Neural progenitor cell (in vitro differentiated cells): ENCODE measurements at regions not wholly inside any gene's neighbourhood (a gene's known extent, or its start where the extent isn't known, plus 50 kb on each side); places are given as distances from the start of the nearest gene placed in this dataset.

Source experiments
- DNase-seq: peaks from one replicate; pipeline ENCODE4 v3.0.0-alpha.2; 2016; ENCODE audit warnings: low spot score
- H2AFZ ChIP-seq: fragments of 200-600 bp; sonication (generic); replicated peaks from 2 replicates; pipeline ENCODE4 v1.6.1; 2016; ENCODE audit warnings: antibody characterized with exemption
- H3F3A ChIP-seq: fragments of 200-600 bp; sonication (generic); 2 replicates; pipeline ENCODE4 v1.6.1; 2016; ENCODE audit warnings: antibody characterized with exemption, low read depth
- H3K27ac ChIP-seq: fragments of 200-600 bp; sonication (generic); 2 replicates; pipeline ENCODE4 v1.5.1; 2016; ENCODE audit warnings: mild to moderate bottlenecking
- H3K27me3 ChIP-seq: fragments of 200-600 bp; sonication (generic); 2 replicates; pipeline ENCODE4 v1.6.1; 2016; ENCODE audit warnings: mild to moderate bottlenecking, moderate library complexity
- H3K36me3 ChIP-seq: fragments of 200-600 bp; sonication (generic); 2 replicates; pipeline ENCODE4 v1.5.1; 2016
- H3K4me1 ChIP-seq: fragments of 200-600 bp; sonication (generic); 2 replicates; pipeline ENCODE4 v1.6.1; 2016; ENCODE audit warnings: mixed run types
- H3K4me2 ChIP-seq: fragments of 200-600 bp; sonication (generic); 2 replicates; pipeline ENCODE4 v1.6.1; 2016
- H3K4me3 ChIP-seq: fragments of 200-600 bp; sonication (generic); 2 replicates; pipeline ENCODE4 v1.5.1; 2016
- H3K79me2 ChIP-seq: fragments of 200-600 bp; sonication (generic); 2 replicates; pipeline ENCODE4 v1.6.1; 2016; ENCODE audit warnings: low read depth
- H3K9ac ChIP-seq: fragments of 200-600 bp; sonication (generic); 2 replicates; pipeline ENCODE4 v1.6.1; 2016
- H3K9me3 ChIP-seq: fragments of 200-600 bp; sonication (generic); 2 replicates; pipeline ENCODE4 v1.5.1; 2016; ENCODE audit warnings: low read depth
- H4K20me1 ChIP-seq: fragments of 200-600 bp; sonication (generic); 2 replicates; pipeline ENCODE4 v1.6.1; 2016; ENCODE audit warnings: low read depth
- H3K27ac Mint-ChIP-seq: 3 replicates; pipeline ENCODE4 v1.8.0; 2021; ENCODE audit warnings: mixed read lengths
- H3K27me3 Mint-ChIP-seq: 2 replicates; pipeline ENCODE4 v1.8.0; 2022; ENCODE audit warnings: low read depth, mild to moderate bottlenecking, inconsistent platforms, moderate library complexity, mixed read lengths; ENCODE audit not compliant: insufficient read depth
- H3K36me3 Mint-ChIP-seq: 3 replicates; pipeline ENCODE4 v1.8.0; 2021; ENCODE audit warnings: mixed read lengths
- H3K4me1 Mint-ChIP-seq: 3 replicates; pipeline ENCODE4 v1.8.0; 2021; ENCODE audit warnings: mixed read lengths
- H3K4me3 Mint-ChIP-seq: 3 replicates; pipeline ENCODE4 v1.8.0; 2021; ENCODE audit warnings: mild to moderate bottlenecking, moderate library complexity, mixed read lengths
- H3K9me3 Mint-ChIP-seq: 3 replicates; pipeline ENCODE4 v1.8.0; 2020; ENCODE audit warnings: mixed read lengths
- EZH2 ChIP-seq: fragments of 200-600 bp; sonication (generic); IDR thresholded peaks from 2 replicates; pipeline ENCODE4 v1.6.1; 2017; ENCODE audit warnings: antibody characterized with exemption, mild to moderate bottlenecking, moderate library complexity
- EZH2phosphoT487 ChIP-seq: fragments of 200-600 bp; sonication (generic); IDR thresholded peaks from 2 replicates; pipeline ENCODE4 v1.6.1; 2017; ENCODE audit warnings: antibody characterized with exemption
- TF ChIP-seq, protein P1 (sequence below): fragments of 200-600 bp; sonication (generic); IDR thresholded peaks from 2 replicates; pipeline ENCODE4 v1.5.1; 2017; ENCODE audit warnings: antibody characterized with exemption, mild to moderate bottlenecking

DNA sequence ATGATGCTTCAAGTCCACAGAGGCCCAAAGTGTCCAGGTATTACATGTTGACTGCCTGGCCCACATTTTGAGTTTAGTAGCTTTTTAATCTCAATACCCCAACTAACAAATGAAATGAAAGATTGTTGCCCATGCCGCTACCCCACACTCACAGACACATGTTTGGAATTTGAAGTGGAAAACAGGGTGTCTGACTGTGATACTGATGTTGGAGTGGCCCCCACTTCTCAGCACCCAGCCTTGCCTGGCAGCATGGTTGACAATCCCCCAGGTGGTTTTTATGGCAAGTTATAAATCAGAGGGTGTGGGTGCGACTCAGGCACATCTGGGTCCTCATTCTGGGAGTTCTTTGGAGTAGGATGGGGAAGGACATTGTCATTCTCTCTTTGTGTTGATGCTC is 314.7 kb upstream of the ZNF32 start:
- Mint-ChIP-seq H3K36me3 (no peaks in the 10 kb centered on the region), H3K9me3 (no peaks in the 10 kb centered on the region), H3K4me1 (no peaks in the 10 kb centered on the region), H3K4me3 (no peak overlapping the region), H3K27me3 (peaks cover 2% of the 10 kb centered on the region), H3K27ac (no peak overlapping the region)
- Histone ChIP-seq H2AFZ (no peak overlapping the region), H3K27me3 (no peaks in the 10 kb centered on the region), H3K4me1 (no peaks in the 10 kb centered on the region), H3K27ac (no peak overlapping the region), H3K79me2 (no peaks in the 10 kb centered on the region), H3K4me3 (no peak overlapping the region), H3F3A (no peaks in the 10 kb centered on the region), H3K9me3 (no peaks in the 10 kb centered on the region), H3K36me3 (no peaks in the 10 kb centered on the region), H3K4me2 (no peak overlapping the region), H4K20me1 (no peaks in the 10 kb centered on the region), H3K9ac (no peak overlapping the region)
- DNase-seq, result no peak
- TF ChIP-seq EZH2, result no peak
- no peak for TF ChIP-seq EZH2phosphoT487
- TF ChIP-seq, protein P1, sequence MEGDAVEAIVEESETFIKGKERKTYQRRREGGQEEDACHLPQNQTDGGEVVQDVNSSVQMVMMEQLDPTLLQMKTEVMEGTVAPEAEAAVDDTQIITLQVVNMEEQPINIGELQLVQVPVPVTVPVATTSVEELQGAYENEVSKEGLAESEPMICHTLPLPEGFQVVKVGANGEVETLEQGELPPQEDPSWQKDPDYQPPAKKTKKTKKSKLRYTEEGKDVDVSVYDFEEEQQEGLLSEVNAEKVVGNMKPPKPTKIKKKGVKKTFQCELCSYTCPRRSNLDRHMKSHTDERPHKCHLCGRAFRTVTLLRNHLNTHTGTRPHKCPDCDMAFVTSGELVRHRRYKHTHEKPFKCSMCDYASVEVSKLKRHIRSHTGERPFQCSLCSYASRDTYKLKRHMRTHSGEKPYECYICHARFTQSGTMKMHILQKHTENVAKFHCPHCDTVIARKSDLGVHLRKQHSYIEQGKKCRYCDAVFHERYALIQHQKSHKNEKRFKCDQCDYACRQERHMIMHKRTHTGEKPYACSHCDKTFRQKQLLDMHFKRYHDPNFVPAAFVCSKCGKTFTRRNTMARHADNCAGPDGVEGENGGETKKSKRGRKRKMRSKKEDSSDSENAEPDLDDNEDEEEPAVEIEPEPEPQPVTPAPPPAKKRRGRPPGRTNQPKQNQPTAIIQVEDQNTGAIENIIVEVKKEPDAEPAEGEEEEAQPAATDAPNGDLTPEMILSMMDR, result no peak

- H3K4me1 Mint-ChIP-seq, result no peaks in the 10 kb centered on the region
- no peaks in the 10 kb centered on the region for H3K9me3 ChIP-seq
- no peak overlapping the region for H3K27ac ChIP-seq
- no peaks in the 10 kb centered on the region for H3K9me3 Mint-ChIP-seq
- no peaks in the 10 kb centered on the region for H3K79me2 ChIP-seq
- no peaks in the 10 kb centered on the region for H3K4me1 ChIP-seq
- H3K4me2 ChIP-seq, result no peak overlapping the region
- H3K36me3 Mint-ChIP-seq, result no peaks in the 10 kb centered on the region
- no peak overlapping the region for H3K9ac ChIP-seq
- no peaks in the 10 kb centered on the region for H3F3A ChIP-seq
- H2AFZ ChIP-seq, result no peak overlapping the region
- no peaks in the 10 kb centered on the region for H3K36me3 ChIP-seq
- H4K20me1 ChIP-seq, result no peaks in the 10 kb centered on the region
- TF ChIP-seq EZH2 (no peak), EZH2phosphoT487 (no peak)
- TF ChIP-seq, protein P1, result no peak
- H3K4me3 ChIP-seq, result no peak overlapping the region
- H3K27me3 ChIP-seq, result no peaks in the 10 kb centered on the region
- H3K4me3 Mint-ChIP-seq, result no peak overlapping the region
- no peak for DNase-seq
- H3K27me3 Mint-ChIP-seq, result peaks cover 2% of the 10 kb centered on the region
- no peak overlapping the region for H3K27ac Mint-ChIP-seq
These were observed 313.9 kb upstream of the ZNF32 start for GRCh38 chr10:43962346-43963191.

DNA sequence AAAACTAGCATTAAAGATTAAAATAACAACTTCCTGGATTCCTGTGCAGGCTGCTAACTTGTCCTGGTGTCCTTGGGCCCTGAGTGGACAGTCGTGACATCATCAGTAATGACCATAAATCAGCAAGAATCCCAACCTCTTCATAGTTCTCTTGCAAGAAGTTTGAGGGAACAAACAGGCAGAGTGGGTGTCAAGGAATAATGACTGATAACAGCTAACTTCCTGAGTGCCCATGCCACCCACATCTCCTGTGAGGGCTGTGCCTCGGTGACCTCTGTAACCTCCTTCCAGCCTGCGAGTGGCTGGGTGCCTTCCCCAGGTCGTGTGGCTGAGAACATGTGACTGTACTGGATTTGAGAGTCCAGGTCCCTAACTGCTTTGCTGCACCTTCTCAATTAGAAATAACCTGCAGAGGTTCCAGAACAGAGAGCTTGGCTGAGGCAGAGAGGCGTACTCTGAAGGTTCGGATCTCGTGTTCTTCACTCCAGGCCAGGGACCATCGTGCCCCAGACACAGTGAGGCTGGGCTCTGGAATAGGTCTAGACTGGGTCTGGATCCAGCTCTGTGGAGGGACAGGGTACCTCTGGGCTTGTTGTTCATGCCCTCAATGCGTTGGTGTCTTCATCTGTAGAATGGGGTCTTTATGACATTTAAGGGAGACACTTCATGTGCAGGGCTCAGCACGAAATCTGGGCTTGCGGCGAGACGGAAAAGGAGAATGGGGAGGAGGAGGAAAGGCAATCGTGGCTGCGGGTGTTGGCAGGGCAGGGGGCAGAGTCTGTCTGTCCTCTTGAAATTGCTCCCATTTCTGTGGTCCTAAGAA is 313.1 kb upstream of the ZNF32 start:
- Histone ChIP-seq H3K36me3 (no peaks in the 10 kb centered on the region), H3K27ac (no peak overlapping the region), H3K4me2 (no peak overlapping the region), H3K9me3 (no peaks in the 10 kb centered on the region), H3K9ac (no peak overlapping the region), H3F3A (no peaks in the 10 kb centered on the region), H3K4me1 (no peaks in the 10 kb centered on the region), H3K4me3 (no peak overlapping the region), H3K79me2 (no peaks in the 10 kb centered on the region), H2AFZ (no peak overlapping the region), H3K27me3 (no peaks in the 10 kb centered on the region), H4K20me1 (no peaks in the 10 kb centered on the region)
- H3K36me3 Mint-ChIP-seq, result no peaks in the 10 kb centered on the region
- TF ChIP-seq, protein P1, result no peak
- no peak for TF ChIP-seq EZH2
- no peak for TF ChIP-seq EZH2phosphoT487
- no peak overlapping the region for H3K27ac Mint-ChIP-seq
- DNase-seq, result no peak
- H3K9me3 Mint-ChIP-seq, result no peaks in the 10 kb centered on the region
- H3K27me3 Mint-ChIP-seq, result peaks cover 2% of the 10 kb centered on the region
- H3K4me1 Mint-ChIP-seq, result no peaks in the 10 kb centered on the region
- no peak overlapping the region for H3K4me3 Mint-ChIP-seq
